ENCODE measurements at regions not wholly inside any gene's neighbourhood (a gene's known extent, or its start where the extent isn't known, plus 50 kb on each side); places are given as distances from the start of the nearest gene placed in this dataset.

DNA sequence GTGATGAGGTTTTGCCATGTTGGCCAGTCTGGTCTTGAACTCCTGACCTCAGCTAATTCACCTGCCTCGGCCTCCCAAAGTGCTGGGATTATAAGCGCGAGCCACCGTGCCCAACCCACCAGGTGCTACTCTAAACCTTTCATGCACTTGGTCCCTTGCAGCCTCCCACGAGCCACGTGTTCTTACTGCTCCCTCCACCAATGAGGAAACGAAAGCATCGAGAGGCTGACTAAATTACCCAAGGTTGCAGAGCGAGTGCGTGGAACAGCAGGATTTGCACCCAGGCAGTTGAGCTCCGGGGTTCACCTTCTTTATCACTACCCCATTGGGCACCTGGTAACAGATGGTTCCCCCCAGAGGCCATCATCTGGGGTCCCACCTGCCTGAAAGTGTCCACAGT, 208.3 kb downstream of the LY86 start:
- intact Hi-C loops (cut with DNase I; ENCODE audit: low total_unique reads) = no loop called here
- Histone ChIP-seq H3K36me3 (no peaks in the 10 kb centered on the region), H3K4me3 (no peak overlapping the region), H3K9me3 (no peaks in the 10 kb centered on the region), H3K27ac (no peak overlapping the region), H3K27me3 (no peaks in the 10 kb centered on the region), H3K4me1 (no peaks in the 10 kb centered on the region)
- DNase-seq = no peak
- TF ChIP-seq, protein P1, sequence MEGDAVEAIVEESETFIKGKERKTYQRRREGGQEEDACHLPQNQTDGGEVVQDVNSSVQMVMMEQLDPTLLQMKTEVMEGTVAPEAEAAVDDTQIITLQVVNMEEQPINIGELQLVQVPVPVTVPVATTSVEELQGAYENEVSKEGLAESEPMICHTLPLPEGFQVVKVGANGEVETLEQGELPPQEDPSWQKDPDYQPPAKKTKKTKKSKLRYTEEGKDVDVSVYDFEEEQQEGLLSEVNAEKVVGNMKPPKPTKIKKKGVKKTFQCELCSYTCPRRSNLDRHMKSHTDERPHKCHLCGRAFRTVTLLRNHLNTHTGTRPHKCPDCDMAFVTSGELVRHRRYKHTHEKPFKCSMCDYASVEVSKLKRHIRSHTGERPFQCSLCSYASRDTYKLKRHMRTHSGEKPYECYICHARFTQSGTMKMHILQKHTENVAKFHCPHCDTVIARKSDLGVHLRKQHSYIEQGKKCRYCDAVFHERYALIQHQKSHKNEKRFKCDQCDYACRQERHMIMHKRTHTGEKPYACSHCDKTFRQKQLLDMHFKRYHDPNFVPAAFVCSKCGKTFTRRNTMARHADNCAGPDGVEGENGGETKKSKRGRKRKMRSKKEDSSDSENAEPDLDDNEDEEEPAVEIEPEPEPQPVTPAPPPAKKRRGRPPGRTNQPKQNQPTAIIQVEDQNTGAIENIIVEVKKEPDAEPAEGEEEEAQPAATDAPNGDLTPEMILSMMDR (IDR thresholded peaks at IDR 0.05) = no peak
- TF ChIP-seq POLR2A (IDR thresholded peaks at IDR 0.05) = no peak

DNA sequence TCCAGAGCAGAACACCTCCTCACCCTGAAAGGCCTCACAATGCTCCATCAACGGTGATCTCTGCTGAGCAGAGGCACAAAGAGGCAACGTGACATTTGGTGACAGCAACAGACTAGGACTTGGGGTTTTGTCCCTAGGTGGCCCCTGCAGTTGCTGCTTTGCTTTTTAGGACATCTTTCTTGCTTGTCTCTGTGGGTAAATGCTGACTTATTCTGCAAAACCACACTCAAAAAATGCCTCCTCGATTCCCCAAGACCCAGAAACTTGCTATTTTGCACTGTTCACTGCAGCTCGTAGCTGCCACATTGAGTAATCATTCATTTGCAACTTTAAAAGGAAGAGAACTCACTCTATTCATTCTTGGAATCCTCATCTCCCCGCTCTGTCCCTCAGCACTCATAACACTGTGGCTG, 209.9 kb downstream of the LY86 start:
- Histone ChIP-seq H3K9me3 (no peaks in the 10 kb centered on the region), H3K4me3 (no peak overlapping the region), H3K4me1 (no peaks in the 10 kb centered on the region), H3K27me3 (no peaks in the 10 kb centered on the region), H3K36me3 (no peaks in the 10 kb centered on the region), H3K27ac (no peak overlapping the region)
- TF ChIP-seq, protein P1 (IDR thresholded peaks at IDR 0.05) = no peak
- intact Hi-C loops (cut with DNase I; ENCODE audit: low total_unique reads) = no loop called here
- DNase-seq = no peak

DNA sequence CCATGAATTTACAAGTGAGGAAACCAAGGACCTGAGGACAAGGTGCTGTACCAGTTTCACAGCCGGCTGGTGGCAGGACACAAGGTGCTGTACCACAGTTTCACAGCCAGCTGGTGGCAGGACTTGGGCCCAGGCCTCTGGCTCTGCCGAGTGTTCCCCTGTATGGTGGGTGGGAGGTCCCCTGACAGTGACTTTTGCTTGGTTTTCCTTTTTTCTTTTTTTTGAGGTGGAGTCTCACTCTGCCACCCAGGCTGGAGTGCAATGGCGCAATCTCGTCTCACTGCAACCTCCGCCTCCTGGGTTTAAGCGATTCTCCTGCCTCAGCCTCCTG, 212.4 kb downstream of the LY86 start:
- no peak for DNase-seq
- H3K27ac ChIP-seq = no peak overlapping the region

DNA sequence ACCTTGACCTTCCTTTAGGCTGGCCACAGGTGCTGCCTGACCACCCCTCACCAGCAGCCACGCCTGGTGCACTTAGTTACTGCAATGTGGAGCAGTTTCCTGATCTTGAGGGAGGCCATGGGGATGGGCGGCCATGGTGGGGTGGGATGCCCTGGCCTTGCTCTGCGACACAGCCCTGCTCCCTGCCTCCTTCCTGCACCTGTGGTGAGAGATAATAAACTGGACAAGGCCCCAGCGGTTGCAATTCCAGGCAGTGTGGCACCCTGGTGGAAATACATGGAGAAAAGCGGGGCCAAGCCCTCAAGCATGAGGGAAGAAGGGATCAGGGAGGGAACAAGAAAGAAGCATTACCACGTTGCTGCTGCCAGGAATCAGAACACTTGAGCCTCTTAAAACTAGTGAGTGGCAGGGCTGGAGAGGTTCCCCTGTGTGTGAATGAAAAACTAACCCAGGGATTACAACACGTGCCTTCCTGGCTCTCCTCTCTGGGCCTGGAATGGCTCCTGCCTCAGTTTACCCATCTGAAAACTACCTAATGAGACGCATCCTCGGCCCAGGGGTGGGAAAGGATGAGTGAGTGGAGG, 213.2 kb downstream of the LY86 start:
- no peak for DNase-seq
- H3K4me3 ChIP-seq = no peak overlapping the region
- intact Hi-C loops (cut with DNase I; ENCODE audit: low total_unique reads) = no loop called here
- TF ChIP-seq POLR2A (IDR thresholded peaks at IDR 0.05) = no peak
- TF ChIP-seq, protein P1 (IDR thresholded peaks at IDR 0.05) = no peak
- no peaks in the 10 kb centered on the region for H3K4me1 ChIP-seq
- H3K27ac ChIP-seq = no peak overlapping the region
- H3K27me3 ChIP-seq = no peaks in the 10 kb centered on the region
- no peaks in the 10 kb centered on the region for H3K9me3 ChIP-seq
- no peaks in the 10 kb centered on the region for H3K36me3 ChIP-seq

More for the DNA sequence above, 212.4 kb downstream of the LY86 start:
- Histone ChIP-seq H3K27me3 (no peaks in the 10 kb centered on the region), H3K9me3 (no peaks in the 10 kb centered on the region), H3K4me3 (no peak overlapping the region), H3K4me1 (no peaks in the 10 kb centered on the region), H3K36me3 (no peaks in the 10 kb centered on the region)
- no peak for TF ChIP-seq POLR2A (IDR thresholded peaks at IDR 0.05)
- TF ChIP-seq, protein P1 (IDR thresholded peaks at IDR 0.05) = no peak
- intact Hi-C loops (cut with DNase I; ENCODE audit: low total_unique reads) = no loop called here

DNA sequence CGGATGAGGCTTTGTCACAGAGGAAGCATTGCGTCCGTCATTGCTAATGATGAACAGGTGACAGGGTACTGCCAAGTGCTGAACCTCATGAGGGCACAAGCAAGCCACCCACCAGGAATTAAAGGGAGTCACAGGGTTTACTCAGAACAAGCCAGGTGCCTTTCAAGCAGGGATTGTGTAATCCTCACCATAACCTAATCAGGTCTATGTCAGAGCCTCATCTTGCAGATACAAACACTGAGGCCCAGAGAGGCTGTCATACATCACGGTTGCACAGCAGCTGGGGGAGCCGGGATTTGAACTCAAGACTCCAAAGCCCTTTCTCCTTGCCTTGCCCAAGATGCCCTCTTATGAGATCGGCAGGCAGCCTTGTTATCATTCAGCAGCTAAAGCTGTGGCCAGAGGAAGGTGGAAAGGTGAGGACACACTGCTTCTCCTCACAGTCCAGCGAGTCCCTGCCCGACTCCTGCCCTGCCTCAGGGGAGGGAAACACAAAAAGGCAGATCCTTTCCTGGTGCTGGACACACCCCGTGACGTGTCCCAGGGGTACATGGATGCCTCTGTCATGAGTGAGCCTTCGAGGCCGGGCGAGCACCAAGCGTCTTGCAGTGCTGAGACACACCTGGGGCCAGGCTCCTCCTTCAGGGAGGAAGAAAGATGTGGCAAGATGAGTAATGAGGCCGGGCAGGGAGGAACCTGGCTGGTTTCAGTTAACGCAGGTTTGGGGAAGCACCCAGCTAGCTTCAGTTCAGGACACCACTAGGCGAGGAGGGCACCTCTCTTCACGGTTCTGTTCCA, 214.9 kb downstream of the LY86 start:
- Histone ChIP-seq H3K36me3 (no peaks in the 10 kb centered on the region), H3K4me3 (no peak overlapping the region), H3K27me3 (no peaks in the 10 kb centered on the region), H3K27ac (no peak overlapping the region), H3K4me1 (no peaks in the 10 kb centered on the region), H3K9me3 (no peaks in the 10 kb centered on the region)
- DNase-seq = no peak
- TF ChIP-seq, protein P1 (IDR thresholded peaks at IDR 0.05) = no peak
- TF ChIP-seq POLR2A (IDR thresholded peaks at IDR 0.05) = no peak
- intact Hi-C loops (cut with DNase I; ENCODE audit: low total_unique reads) = no loop called here

Data from uterus (tissue), 3 donors.